Smooth muscle cell (in vitro differentiated cells): ENCODE measurements at regions not wholly inside any gene's neighbourhood (a gene's known extent, or its start where the extent isn't known, plus 50 kb on each side); places are given as distances from the start of the nearest gene placed in this dataset.

Experiments used
- DNase-seq: peaks from one replicate; lab custom pipeline; 2025; ENCODE audit not compliant: unreplicated experiment; lab: John Stamatoyannopoulos, UW
- H2AFZ ChIP-seq: fragments of 200-600 bp; sonication (generic); 2 replicates; pipeline ENCODE4 v1.6.0; 2016; ENCODE audit warnings: antibody characterized with exemption, low read depth, mild to moderate bottlenecking
- H3F3A ChIP-seq: fragments of 200-600 bp; sonication (generic); 2 replicates; pipeline ENCODE4 v1.6.0; 2017; ENCODE audit warnings: antibody characterized with exemption, low read depth
- H3K27ac ChIP-seq: fragments of 200-600 bp; sonication (generic); 2 replicates; pipeline ENCODE4 v1.5.1; 2016; ENCODE audit warnings: low read depth, mild to moderate bottlenecking
- H3K27me3 ChIP-seq: fragments of 200-600 bp; sonication (generic); 2 replicates; pipeline ENCODE4 v1.6.1; 2016; ENCODE audit warnings: low read depth, mild to moderate bottlenecking
- H3K36me3 ChIP-seq: fragments of 200-600 bp; sonication (generic); 2 replicates; pipeline ENCODE4 v1.5.1; 2016; ENCODE audit warnings: low read depth
- H3K4me1 ChIP-seq: fragments of 200-600 bp; sonication (generic); 2 replicates; pipeline ENCODE4 v1.5.1; 2016; ENCODE audit warnings: low read depth
- H3K4me2 ChIP-seq: fragments of 200-600 bp; sonication (generic); 2 replicates; pipeline ENCODE4 v1.6.0; 2016; ENCODE audit warnings: mild to moderate bottlenecking
- H3K4me3 ChIP-seq: fragments of 200-600 bp; sonication (generic); 2 replicates; pipeline ENCODE4 v1.5.1; 2016; ENCODE audit warnings: mild to moderate bottlenecking
- H3K79me2 ChIP-seq: fragments of 200-600 bp; sonication (generic); 2 replicates; pipeline ENCODE4 v1.6.0; 2016; ENCODE audit warnings: low read depth, mild to moderate bottlenecking
- H3K9ac ChIP-seq: fragments of 200-600 bp; sonication (generic); 2 replicates; pipeline ENCODE4 v1.6.0; 2016; ENCODE audit warnings: low read depth
- H3K9me3 ChIP-seq: fragments of 200-600 bp; sonication (generic); replicated peaks from 2 replicates; pipeline ENCODE4 v1.5.1; 2016; ENCODE audit warnings: low read depth
- H4K20me1 ChIP-seq: fragments of 200-600 bp; sonication (generic); 2 replicates; pipeline ENCODE4 v1.6.0; 2016; ENCODE audit warnings: low read depth
- WGBS: methylation state at CpG from one replicate; pipeline ENCODE4 v1.1.7; 2016; ENCODE audit warnings: low lambda C conversion rate; 5-methylcytosine and 5-hydroxymethylcytosine counted together
- TF ChIP-seq, protein P1 (sequence below): fragments of 200-600 bp; sonication (generic); IDR thresholded peaks from 2 replicates; pipeline ENCODE4 v1.5.1; 2017; ENCODE audit warnings: borderline replicate concordance, mild to moderate bottlenecking, antibody characterized with exemption; ENCODE audit not compliant: insufficient read depth, poor library complexity, severe bottlenecking

DNA sequence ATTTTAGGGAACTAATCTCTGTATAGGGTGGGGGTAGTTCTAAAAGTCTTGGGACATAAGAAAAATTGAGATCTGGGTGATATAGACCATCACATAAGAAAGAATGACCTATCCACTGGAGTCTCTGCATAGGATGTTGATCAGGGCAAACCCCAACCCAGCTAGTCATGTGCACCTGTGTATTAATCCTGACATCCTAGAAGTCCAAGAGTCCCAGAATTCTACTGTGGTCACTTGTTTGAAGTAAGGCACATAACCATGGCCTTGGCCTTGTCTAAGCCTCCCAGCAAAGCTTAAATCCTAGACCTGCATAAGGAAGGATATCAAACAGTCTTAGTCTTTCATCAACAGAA, 334.1 kb upstream of the DCN start:
- Histone ChIP-seq H3K4me1 (no peaks in the 10 kb centered on the region), H2AFZ (no peak overlapping the region), H3K9me3 (no peaks in the 10 kb centered on the region), H4K20me1 (no peaks in the 10 kb centered on the region), H3K9ac (no peak overlapping the region), H3K36me3 (no peaks in the 10 kb centered on the region), H3K4me3 (no peak overlapping the region), H3F3A (no peaks in the 10 kb centered on the region), H3K27me3 (no peaks in the 10 kb centered on the region), H3K4me2 (no peak overlapping the region), H3K27ac (no peak overlapping the region), H3K79me2 (no peaks in the 10 kb centered on the region)
- DNase-seq: no peak
- TF ChIP-seq, protein P1, sequence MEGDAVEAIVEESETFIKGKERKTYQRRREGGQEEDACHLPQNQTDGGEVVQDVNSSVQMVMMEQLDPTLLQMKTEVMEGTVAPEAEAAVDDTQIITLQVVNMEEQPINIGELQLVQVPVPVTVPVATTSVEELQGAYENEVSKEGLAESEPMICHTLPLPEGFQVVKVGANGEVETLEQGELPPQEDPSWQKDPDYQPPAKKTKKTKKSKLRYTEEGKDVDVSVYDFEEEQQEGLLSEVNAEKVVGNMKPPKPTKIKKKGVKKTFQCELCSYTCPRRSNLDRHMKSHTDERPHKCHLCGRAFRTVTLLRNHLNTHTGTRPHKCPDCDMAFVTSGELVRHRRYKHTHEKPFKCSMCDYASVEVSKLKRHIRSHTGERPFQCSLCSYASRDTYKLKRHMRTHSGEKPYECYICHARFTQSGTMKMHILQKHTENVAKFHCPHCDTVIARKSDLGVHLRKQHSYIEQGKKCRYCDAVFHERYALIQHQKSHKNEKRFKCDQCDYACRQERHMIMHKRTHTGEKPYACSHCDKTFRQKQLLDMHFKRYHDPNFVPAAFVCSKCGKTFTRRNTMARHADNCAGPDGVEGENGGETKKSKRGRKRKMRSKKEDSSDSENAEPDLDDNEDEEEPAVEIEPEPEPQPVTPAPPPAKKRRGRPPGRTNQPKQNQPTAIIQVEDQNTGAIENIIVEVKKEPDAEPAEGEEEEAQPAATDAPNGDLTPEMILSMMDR: no peak

GRCh38 chr12:91515944-91516694, 333.5 kb upstream of the DCN start:
- H3K4me3 ChIP-seq: no peak overlapping the region
- H4K20me1 ChIP-seq: no peaks in the 10 kb centered on the region
- H3K27ac ChIP-seq: no peak overlapping the region
- 56% methylated on average over 5 of the region's 5 CpGs for WGBS
- H2AFZ ChIP-seq: no peak overlapping the region
- TF ChIP-seq, protein P1: no peak
- no peak for DNase-seq
- H3F3A ChIP-seq: no peaks in the 10 kb centered on the region
- H3K36me3 ChIP-seq: no peaks in the 10 kb centered on the region
- H3K9ac ChIP-seq: no peak overlapping the region
- no peaks in the 10 kb centered on the region for H3K4me1 ChIP-seq
- H3K4me2 ChIP-seq: no peak overlapping the region
- H3K79me2 ChIP-seq: no peaks in the 10 kb centered on the region
- no peaks in the 10 kb centered on the region for H3K27me3 ChIP-seq
- no peaks in the 10 kb centered on the region for H3K9me3 ChIP-seq

DNA sequence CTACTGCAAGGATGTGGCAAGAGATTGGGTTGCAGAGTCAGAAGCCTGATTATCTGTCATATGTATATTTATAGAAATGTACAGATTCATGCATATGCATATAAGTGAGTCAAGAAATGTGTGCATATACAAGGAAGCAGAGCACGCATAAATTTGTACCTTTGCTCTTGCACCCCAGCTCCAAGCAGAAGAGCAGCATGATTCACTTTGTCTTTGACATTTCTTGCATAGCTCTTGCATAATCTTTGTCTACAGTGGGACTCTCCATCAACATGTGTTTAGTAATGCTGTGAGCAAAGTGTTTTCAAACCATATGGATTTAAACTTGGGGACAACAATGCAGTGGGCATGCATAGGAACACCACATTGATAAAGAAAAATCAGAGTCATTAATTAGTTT, 330.7 kb upstream of the DCN start:
- Histone ChIP-seq H3K27me3 (no peaks in the 10 kb centered on the region), H3K4me2 (no peak overlapping the region), H3K36me3 (no peaks in the 10 kb centered on the region), H3K4me1 (no peaks in the 10 kb centered on the region), H4K20me1 (no peaks in the 10 kb centered on the region), H3K9me3 (no peaks in the 10 kb centered on the region), H2AFZ (no peak overlapping the region), H3K9ac (no peak overlapping the region), H3K4me3 (no peak overlapping the region), H3F3A (no peaks in the 10 kb centered on the region), H3K79me2 (no peaks in the 10 kb centered on the region), H3K27ac (no peak overlapping the region)
- TF ChIP-seq, protein P1: no peak
- DNase-seq: no peak
- 91% methylated on average over 1 of the region's 1 CpG for WGBS

DNA sequence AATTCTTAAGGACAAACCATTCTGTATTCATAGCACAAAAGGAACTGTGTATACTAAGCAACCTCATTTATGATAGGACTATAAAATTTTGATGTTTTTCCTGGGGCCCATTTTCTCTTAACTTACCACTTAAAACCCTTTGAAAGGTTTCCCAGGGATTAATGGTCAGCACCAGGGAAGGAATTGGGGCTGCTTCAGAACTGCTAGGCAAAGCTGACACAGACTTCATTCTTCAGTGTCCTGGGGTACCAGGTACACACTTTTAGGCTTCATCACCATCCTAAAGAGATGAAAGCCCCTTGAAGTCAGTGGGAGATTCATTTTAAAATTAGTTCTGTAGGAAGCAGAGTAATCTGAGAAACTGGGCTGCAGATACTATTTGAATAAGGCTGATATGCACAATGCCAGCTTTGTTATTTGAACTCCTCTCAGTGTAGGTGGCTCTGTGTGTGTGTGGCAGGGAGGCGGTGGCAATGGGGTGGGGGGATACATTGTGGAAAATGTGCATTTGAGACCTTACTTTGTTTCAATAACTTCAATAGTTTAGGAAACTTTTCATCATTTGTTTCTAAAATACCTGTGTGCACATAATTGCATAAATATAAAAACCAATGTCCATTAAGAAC, 329.3 kb upstream of the DCN start:
- H3K4me2 ChIP-seq: no peak overlapping the region
- no peak for DNase-seq

More for the DNA sequence above, 329.3 kb upstream of the DCN start:
- 85% methylated on average over 1 of the region's 1 CpG for WGBS
- no peaks in the 10 kb centered on the region for H4K20me1 ChIP-seq
- no peaks in the 10 kb centered on the region for H3K36me3 ChIP-seq
- no peak overlapping the region for H3K9ac ChIP-seq
- no peaks in the 10 kb centered on the region for H3K27me3 ChIP-seq
- TF ChIP-seq, protein P1: no peak
- H3K79me2 ChIP-seq: no peaks in the 10 kb centered on the region
- H2AFZ ChIP-seq: no peak overlapping the region
- no peaks in the 10 kb centered on the region for H3K9me3 ChIP-seq
- no peaks in the 10 kb centered on the region for H3K4me1 ChIP-seq
- no peaks in the 10 kb centered on the region for H3F3A ChIP-seq
- H3K4me3 ChIP-seq: no peak overlapping the region
- H3K27ac ChIP-seq: no peak overlapping the region
